WTC11 (cell line): ENCODE measurements at regions not wholly inside any gene's neighbourhood (a gene's known extent, or its start where the extent isn't known, plus 50 kb on each side); places are given as distances from the start of the nearest gene placed in this dataset.

Experiments used
- ATAC-seq: fragments of 200-7000 bp; cut with Tn5 transposase; 2 replicates; pipeline ENCODE4 v1.10.0; 2021; ENCODE audit warnings: mild to moderate bottlenecking, moderate library complexity
- CTCF ChIA-PET: fragments of 300-600 bp; sonication (Branson Sonifier 250); formaldehyde crosslinking; loops from one replicate; lab custom pipeline; 2021; ENCODE audit warnings: antibody characterized with exemption; lab: Charles Lee
- POLR2A ChIA-PET: fragments of 350-600 bp; sonication (Branson Sonifier 250); formaldehyde crosslinking; loops from one replicate; lab custom pipeline; 2021; ENCODE audit warnings: antibody characterized with exemption; lab: Charles Lee
- DNase-seq: peaks from one replicate; pipeline ENCODE4 v3.0.0; 2021; ENCODE audit warnings: low spot score
- H3K27ac Mint-ChIP-seq: 2 replicates; pipeline ENCODE4 v1.8.0; 2021; ENCODE audit warnings: mixed read lengths
- H3K27me3 Mint-ChIP-seq: 2 replicates; pipeline ENCODE4 v1.8.0; 2021; ENCODE audit warnings: low read depth, mild to moderate bottlenecking, moderate library complexity, mixed read lengths
- H3K36me3 Mint-ChIP-seq: 2 replicates; pipeline ENCODE4 v1.8.0; 2021; ENCODE audit warnings: mixed read lengths
- H3K4me1 Mint-ChIP-seq: 2 replicates; pipeline ENCODE4 v1.8.0; 2022; ENCODE audit warnings: mixed read lengths
- H3K4me3 Mint-ChIP-seq: 2 replicates; pipeline ENCODE4 v1.8.0; 2021; ENCODE audit warnings: mild to moderate bottlenecking, moderate library complexity, mixed read lengths
- H3K9me3 Mint-ChIP-seq: 2 replicates; pipeline ENCODE4 v1.8.0; 2021; ENCODE audit warnings: mixed read lengths
- FOXJ3 ChIP-seq: sonication (generic); formaldehyde crosslinking; IDR thresholded peaks from 2 replicates; pipeline ENCODE4 v1.9.0; 2021; ENCODE audit warnings: missing genetic modification reagents, mild to moderate bottlenecking, borderline replicate concordance
- FOXK1 ChIP-seq: sonication (generic); formaldehyde crosslinking; IDR thresholded peaks from 2 replicates; pipeline ENCODE4 v1.8.0; 2022; ENCODE audit warnings: mild to moderate bottlenecking, moderate library complexity, missing genetic modification reagents
- GRHL2 ChIP-seq: fragments of 250-450 bp; sonication (Bioruptor Pico); IDR thresholded peaks from 2 replicates; pipeline ENCODE4 v1.8.0; 2022; ENCODE audit warnings: mild to moderate bottlenecking, moderate library complexity; ENCODE audit not compliant: insufficient replicate concordance, severe bottlenecking
- HMGA2 ChIP-seq: fragments of 250-450 bp; sonication (Bioruptor Pico); IDR thresholded peaks from 2 replicates; pipeline ENCODE4 v1.4.0; 2021; ENCODE audit warnings: mild to moderate bottlenecking, moderate library complexity
- NFYB ChIP-seq: sonication (generic); formaldehyde crosslinking; conservative IDR thresholded peaks from 2 replicates; pipeline ENCODE4 v1.8.0; 2022; ENCODE audit warnings: low read depth, missing genetic modification reagents
- NR2C2 ChIP-seq: sonication (generic); formaldehyde crosslinking; IDR thresholded peaks from 2 replicates; pipeline ENCODE4 v1.8.0; 2022; ENCODE audit warnings: mild to moderate bottlenecking, missing genetic modification reagents
- PRRX2 ChIP-seq: fragments of 250-450 bp; sonication (Bioruptor Pico); IDR thresholded peaks from 2 replicates; pipeline ENCODE4 v1.8.0; 2021; ENCODE audit warnings: mild to moderate bottlenecking
- RELA ChIP-seq: sonication (generic); formaldehyde crosslinking; IDR thresholded peaks from 2 replicates; pipeline ENCODE4 v1.8.1; 2022; ENCODE audit warnings: missing genetic modification reagents, mild to moderate bottlenecking, borderline replicate concordance
- SP1 ChIP-seq: sonication (generic); formaldehyde crosslinking; conservative IDR thresholded peaks from 2 replicates; pipeline ENCODE4 v1.8.1; 2022; ENCODE audit warnings: missing genetic modification reagents
- TP53 ChIP-seq: sonication (generic); formaldehyde crosslinking; IDR thresholded peaks from 2 replicates; pipeline ENCODE4 v1.8.1; 2023; ENCODE audit warnings: mild to moderate bottlenecking, missing genetic modification reagents
- ZNF416 ChIP-seq: fragments of 250-450 bp; sonication (Bioruptor Pico); IDR thresholded peaks from 2 replicates; pipeline ENCODE4 v1.9.0; 2021; ENCODE audit warnings: mild to moderate bottlenecking, inconsistent platforms
- TF ChIP-seq, protein P1 (sequence below): fragments of 250-450 bp; sonication (Bioruptor Pico); conservative IDR thresholded peaks from 2 replicates; pipeline ENCODE4 v1.9.0; 2021; ENCODE audit warnings: mild to moderate bottlenecking
- TF ChIP-seq, protein P2 (sequence below): fragments of 250-450 bp; sonication (Bioruptor Pico); IDR thresholded peaks from 2 replicates; pipeline ENCODE4 v1.9.0; 2021; ENCODE audit warnings: mild to moderate bottlenecking
- TF ChIP-seq, protein P3 (sequence below): sonication (generic); formaldehyde crosslinking; IDR thresholded peaks from 2 replicates; pipeline ENCODE4 v1.8.0; 2023; ENCODE audit warnings: missing genetic modification reagents, mild to moderate bottlenecking, borderline replicate concordance
- TF ChIP-seq, protein P4 (sequence below): sonication (generic); formaldehyde crosslinking; IDR thresholded peaks from 2 replicates; pipeline ENCODE4 v1.8.1; 2023; ENCODE audit warnings: mild to moderate bottlenecking, missing genetic modification reagents
- TF ChIP-seq, protein P5 (sequence below): fragments of 250-450 bp; sonication (Bioruptor Pico); IDR thresholded peaks from 2 replicates; pipeline ENCODE4 v1.8.0; 2021; ENCODE audit warnings: mild to moderate bottlenecking
- TF ChIP-seq, protein P6 (sequence below): sonication (generic); formaldehyde crosslinking; IDR thresholded peaks from 2 replicates; pipeline ENCODE4 v1.8.1; 2022; ENCODE audit warnings: low read depth, mild to moderate bottlenecking, moderate library complexity, missing genetic modification reagents, borderline replicate concordance
- TF ChIP-seq, protein P7 (sequence below): sonication (generic); formaldehyde crosslinking; conservative IDR thresholded peaks from 2 replicates; pipeline ENCODE4 v1.8.1; 2022; ENCODE audit warnings: mild to moderate bottlenecking, missing genetic modification reagents
- TF ChIP-seq, protein P8 (sequence below): sonication (generic); formaldehyde crosslinking; IDR thresholded peaks from 2 replicates; pipeline ENCODE4 v1.8.1; 2023; ENCODE audit warnings: mild to moderate bottlenecking, missing genetic modification reagents, borderline replicate concordance
- TF ChIP-seq, protein P9 (sequence below): sonication (generic); formaldehyde crosslinking; IDR thresholded peaks from 2 replicates; pipeline ENCODE4 v1.8.1; 2023; ENCODE audit warnings: mild to moderate bottlenecking, missing genetic modification reagents

DNA sequence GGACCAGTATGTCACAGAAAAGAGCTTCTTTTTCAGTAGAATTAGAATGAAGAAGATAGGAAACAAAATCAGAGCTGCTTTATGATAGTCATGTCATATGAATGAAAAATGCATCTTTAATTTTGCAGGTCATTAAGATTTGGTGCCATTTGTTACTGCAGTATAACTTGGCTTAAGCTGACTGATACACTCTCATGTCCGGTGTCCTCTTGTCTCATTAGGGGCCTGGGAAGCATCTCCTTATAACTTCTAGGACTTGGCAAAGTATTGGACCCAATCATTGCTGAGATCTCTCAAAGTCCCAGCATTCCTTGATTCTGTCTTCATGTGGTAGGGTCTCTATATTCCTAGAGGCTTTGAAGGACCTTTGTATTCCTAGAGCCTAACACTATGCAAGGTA, 559.4 kb downstream of the TOX3 start:
- TF ChIP-seq, protein P1, sequence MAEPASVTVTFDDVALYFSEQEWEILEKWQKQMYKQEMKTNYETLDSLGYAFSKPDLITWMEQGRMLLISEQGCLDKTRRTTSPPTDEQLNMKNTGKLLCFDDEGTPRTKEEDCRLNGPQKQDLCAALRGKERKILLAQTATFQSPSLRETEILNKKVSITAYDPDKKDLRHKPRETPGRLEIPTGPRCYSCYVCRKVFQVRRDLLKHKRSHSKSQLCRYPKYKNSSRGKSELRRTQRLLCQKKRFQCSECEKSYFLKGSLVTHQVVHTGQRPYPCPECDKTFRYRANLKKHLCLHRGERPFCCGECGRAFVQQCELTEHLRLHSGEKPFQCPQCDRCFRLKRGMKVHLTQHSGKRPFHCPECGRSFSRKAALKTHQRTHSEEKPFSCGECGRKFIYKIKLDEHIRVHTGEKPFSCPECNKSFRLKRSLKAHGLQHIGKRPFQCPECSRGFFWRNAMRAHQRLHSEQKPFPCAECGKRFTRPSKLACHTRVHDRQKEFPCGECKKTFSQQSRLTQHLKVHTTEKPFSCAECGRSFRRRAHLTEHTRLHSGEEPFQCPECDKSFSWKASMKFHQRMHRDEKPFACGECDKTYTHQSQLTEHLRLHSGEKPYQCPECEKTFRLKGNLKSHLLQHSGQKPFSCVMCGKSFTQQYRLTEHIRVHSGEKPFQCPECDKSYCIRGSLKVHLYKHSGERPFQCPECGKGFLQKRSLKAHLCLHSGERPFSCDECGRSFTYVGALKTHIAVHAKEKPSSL = no peak
- TF ChIP-seq SP1 (no peak), ZNF416 (CRISPR knock-in tag) (no peak), TP53 (CRISPR knock-in tag) (no peak), FOXJ3 (CRISPR knock-in tag) (no peak), PRRX2 (no peak), FOXK1 (CRISPR knock-in tag) (no peak), RELA (CRISPR knock-in tag) (no peak), NFYB (CRISPR knock-in tag) (no peak), HMGA2 (CRISPR knock-in tag) (no peak), NR2C2 (CRISPR knock-in tag) (no peak), GRHL2 (no peak)
- TF ChIP-seq, protein P2, sequence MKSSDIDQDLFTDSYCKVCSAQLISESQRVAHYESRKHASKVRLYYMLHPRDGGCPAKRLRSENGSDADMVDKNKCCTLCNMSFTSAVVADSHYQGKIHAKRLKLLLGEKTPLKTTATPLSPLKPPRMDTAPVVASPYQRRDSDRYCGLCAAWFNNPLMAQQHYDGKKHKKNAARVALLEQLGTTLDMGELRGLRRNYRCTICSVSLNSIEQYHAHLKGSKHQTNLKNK = no peak
- TF ChIP-seq, protein P3, sequence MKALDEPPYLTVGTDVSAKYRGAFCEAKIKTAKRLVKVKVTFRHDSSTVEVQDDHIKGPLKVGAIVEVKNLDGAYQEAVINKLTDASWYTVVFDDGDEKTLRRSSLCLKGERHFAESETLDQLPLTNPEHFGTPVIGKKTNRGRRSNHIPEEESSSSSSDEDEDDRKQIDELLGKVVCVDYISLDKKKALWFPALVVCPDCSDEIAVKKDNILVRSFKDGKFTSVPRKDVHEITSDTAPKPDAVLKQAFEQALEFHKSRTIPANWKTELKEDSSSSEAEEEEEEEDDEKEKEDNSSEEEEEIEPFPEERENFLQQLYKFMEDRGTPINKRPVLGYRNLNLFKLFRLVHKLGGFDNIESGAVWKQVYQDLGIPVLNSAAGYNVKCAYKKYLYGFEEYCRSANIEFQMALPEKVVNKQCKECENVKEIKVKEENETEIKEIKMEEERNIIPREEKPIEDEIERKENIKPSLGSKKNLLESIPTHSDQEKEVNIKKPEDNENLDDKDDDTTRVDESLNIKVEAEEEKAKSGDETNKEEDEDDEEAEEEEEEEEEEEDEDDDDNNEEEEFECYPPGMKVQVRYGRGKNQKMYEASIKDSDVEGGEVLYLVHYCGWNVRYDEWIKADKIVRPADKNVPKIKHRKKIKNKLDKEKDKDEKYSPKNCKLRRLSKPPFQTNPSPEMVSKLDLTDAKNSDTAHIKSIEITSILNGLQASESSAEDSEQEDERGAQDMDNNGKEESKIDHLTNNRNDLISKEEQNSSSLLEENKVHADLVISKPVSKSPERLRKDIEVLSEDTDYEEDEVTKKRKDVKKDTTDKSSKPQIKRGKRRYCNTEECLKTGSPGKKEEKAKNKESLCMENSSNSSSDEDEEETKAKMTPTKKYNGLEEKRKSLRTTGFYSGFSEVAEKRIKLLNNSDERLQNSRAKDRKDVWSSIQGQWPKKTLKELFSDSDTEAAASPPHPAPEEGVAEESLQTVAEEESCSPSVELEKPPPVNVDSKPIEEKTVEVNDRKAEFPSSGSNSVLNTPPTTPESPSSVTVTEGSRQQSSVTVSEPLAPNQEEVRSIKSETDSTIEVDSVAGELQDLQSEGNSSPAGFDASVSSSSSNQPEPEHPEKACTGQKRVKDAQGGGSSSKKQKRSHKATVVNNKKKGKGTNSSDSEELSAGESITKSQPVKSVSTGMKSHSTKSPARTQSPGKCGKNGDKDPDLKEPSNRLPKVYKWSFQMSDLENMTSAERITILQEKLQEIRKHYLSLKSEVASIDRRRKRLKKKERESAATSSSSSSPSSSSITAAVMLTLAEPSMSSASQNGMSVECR (CRISPR knock-in tag) = no peak
- TF ChIP-seq, protein P4, sequence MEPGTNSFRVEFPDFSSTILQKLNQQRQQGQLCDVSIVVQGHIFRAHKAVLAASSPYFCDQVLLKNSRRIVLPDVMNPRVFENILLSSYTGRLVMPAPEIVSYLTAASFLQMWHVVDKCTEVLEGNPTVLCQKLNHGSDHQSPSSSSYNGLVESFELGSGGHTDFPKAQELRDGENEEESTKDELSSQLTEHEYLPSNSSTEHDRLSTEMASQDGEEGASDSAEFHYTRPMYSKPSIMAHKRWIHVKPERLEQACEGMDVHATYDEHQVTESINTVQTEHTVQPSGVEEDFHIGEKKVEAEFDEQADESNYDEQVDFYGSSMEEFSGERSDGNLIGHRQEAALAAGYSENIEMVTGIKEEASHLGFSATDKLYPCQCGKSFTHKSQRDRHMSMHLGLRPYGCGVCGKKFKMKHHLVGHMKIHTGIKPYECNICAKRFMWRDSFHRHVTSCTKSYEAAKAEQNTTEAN (CRISPR knock-in tag) = no peak
- TF ChIP-seq, protein P5, sequence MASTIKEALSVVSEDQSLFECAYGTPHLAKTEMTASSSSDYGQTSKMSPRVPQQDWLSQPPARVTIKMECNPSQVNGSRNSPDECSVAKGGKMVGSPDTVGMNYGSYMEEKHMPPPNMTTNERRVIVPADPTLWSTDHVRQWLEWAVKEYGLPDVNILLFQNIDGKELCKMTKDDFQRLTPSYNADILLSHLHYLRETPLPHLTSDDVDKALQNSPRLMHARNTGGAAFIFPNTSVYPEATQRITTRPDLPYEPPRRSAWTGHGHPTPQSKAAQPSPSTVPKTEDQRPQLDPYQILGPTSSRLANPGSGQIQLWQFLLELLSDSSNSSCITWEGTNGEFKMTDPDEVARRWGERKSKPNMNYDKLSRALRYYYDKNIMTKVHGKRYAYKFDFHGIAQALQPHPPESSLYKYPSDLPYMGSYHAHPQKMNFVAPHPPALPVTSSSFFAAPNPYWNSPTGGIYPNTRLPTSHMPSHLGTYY (CRISPR knock-in tag) = no peak
- TF ChIP-seq, protein P6, sequence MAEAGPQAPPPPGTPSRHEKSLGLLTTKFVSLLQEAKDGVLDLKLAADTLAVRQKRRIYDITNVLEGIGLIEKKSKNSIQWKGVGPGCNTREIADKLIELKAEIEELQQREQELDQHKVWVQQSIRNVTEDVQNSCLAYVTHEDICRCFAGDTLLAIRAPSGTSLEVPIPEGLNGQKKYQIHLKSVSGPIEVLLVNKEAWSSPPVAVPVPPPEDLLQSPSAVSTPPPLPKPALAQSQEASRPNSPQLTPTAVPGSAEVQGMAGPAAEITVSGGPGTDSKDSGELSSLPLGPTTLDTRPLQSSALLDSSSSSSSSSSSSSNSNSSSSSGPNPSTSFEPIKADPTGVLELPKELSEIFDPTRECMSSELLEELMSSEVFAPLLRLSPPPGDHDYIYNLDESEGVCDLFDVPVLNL (CRISPR knock-in tag) = no peak
- TF ChIP-seq, protein P7, sequence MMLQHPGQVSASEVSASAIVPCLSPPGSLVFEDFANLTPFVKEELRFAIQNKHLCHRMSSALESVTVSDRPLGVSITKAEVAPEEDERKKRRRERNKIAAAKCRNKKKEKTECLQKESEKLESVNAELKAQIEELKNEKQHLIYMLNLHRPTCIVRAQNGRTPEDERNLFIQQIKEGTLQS (CRISPR knock-in tag) = no peak
- TF ChIP-seq, protein P8, sequence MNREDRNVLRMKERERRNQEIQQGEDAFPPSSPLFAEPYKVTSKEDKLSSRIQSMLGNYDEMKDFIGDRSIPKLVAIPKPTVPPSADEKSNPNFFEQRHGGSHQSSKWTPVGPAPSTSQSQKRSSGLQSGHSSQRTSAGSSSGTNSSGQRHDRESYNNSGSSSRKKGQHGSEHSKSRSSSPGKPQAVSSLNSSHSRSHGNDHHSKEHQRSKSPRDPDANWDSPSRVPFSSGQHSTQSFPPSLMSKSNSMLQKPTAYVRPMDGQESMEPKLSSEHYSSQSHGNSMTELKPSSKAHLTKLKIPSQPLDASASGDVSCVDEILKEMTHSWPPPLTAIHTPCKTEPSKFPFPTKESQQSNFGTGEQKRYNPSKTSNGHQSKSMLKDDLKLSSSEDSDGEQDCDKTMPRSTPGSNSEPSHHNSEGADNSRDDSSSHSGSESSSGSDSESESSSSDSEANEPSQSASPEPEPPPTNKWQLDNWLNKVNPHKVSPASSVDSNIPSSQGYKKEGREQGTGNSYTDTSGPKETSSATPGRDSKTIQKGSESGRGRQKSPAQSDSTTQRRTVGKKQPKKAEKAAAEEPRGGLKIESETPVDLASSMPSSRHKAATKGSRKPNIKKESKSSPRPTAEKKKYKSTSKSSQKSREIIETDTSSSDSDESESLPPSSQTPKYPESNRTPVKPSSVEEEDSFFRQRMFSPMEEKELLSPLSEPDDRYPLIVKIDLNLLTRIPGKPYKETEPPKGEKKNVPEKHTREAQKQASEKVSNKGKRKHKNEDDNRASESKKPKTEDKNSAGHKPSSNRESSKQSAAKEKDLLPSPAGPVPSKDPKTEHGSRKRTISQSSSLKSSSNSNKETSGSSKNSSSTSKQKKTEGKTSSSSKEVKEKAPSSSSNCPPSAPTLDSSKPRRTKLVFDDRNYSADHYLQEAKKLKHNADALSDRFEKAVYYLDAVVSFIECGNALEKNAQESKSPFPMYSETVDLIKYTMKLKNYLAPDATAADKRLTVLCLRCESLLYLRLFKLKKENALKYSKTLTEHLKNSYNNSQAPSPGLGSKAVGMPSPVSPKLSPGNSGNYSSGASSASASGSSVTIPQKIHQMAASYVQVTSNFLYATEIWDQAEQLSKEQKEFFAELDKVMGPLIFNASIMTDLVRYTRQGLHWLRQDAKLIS (CRISPR knock-in tag) = no peak
- TF ChIP-seq, protein P9, sequence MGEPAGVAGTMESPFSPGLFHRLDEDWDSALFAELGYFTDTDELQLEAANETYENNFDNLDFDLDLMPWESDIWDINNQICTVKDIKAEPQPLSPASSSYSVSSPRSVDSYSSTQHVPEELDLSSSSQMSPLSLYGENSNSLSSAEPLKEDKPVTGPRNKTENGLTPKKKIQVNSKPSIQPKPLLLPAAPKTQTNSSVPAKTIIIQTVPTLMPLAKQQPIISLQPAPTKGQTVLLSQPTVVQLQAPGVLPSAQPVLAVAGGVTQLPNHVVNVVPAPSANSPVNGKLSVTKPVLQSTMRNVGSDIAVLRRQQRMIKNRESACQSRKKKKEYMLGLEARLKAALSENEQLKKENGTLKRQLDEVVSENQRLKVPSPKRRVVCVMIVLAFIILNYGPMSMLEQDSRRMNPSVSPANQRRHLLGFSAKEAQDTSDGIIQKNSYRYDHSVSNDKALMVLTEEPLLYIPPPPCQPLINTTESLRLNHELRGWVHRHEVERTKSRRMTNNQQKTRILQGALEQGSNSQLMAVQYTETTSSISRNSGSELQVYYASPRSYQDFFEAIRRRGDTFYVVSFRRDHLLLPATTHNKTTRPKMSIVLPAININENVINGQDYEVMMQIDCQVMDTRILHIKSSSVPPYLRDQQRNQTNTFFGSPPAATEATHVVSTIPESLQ (CRISPR knock-in tag) = no peak
- ChIA-PET POLR2A (no interaction called here), CTCF (interaction anchor here (0.6 kb wide), 1 partner anchor 16 kb away, joined by 3 read pairs; no protein-coding TSS in a partner anchor)
- Mint-ChIP-seq H3K27me3 (0 out of 2 replicates have a peak, but pooled peaks cover 2% of the 10 kb centered on the region), H3K36me3 (no peaks in the 10 kb centered on the region), H3K9me3 (peaks cover 22% of the 10 kb centered on the region), H3K27ac (no peak overlapping the region), H3K4me3 (no peak overlapping the region), H3K4me1 (peaks cover 2% of the 10 kb centered on the region; the same call in 1 of the 2 replicates)
- no peak for ATAC-seq
- no peak for DNase-seq
